IMR-90 (cell line): ENCODE measurements at regions not wholly inside any gene's neighbourhood (a gene's known extent, or its start where the extent isn't known, plus 50 kb on each side); places are given as distances from the start of the nearest gene placed in this dataset.

Source experiments
- ATAC-seq: fragments of 200-7000 bp; cut with Tn5 transposase; 2 replicates; pipeline ENCODE4 v1.9.1; 2020; ENCODE audit warnings: low read depth, mild to moderate bottlenecking, moderate library complexity
- BruUV-seq: library from RNA; stranded (reverse); fragments of 400-500 nt; replicated peaks from 2 replicates; lab custom pipeline; 2021; lab: Mats Ljungman, UMichigan
- CTCF ChIA-PET: fragments of 300-600 bp; formaldehyde crosslinking; extraction: SDS; loops from one replicate; lab custom pipeline; 2021; ENCODE audit warnings: antibody characterized with exemption; lab: Yijun Ruan, JAX
- POLR2A ChIA-PET: fragments of 300-600 bp; sonication (Branson Sonifier 250); formaldehyde crosslinking; loops from one replicate; lab custom pipeline; 2022; ENCODE audit warnings: antibody characterized with exemption; ENCODE audit not compliant: unreplicated experiment; lab: Charles Lee
- DNase-seq: peaks from one replicate; pipeline ENCODE4 v3.0.0; 2013
- H2AFZ ChIP-seq: replicated peaks from 2 replicates; pipeline ENCODE3; 2013; ENCODE audit warnings: low read length, mild to moderate bottlenecking; ENCODE audit not compliant: poor library complexity
- H2AK5ac ChIP-seq: 2 replicates; pipeline ENCODE4 v1.6.1; 2013; ENCODE audit warnings: low read depth, low read length, inconsistent platforms
- H2AK9ac ChIP-seq: replicated peaks from 2 replicates; pipeline ENCODE3; 2013; ENCODE audit warnings: mild to moderate bottlenecking, low read depth, low read length, moderate library complexity; ENCODE audit not compliant: poor library complexity
- H2BK120ac ChIP-seq: 2 replicates; pipeline ENCODE4 v1.6.1; 2013; ENCODE audit warnings: low read depth, low read length, inconsistent platforms
- H2BK15ac ChIP-seq: 3 replicates; pipeline ENCODE4 v1.6.1; 2013; ENCODE audit warnings: low read depth, low read length, inconsistent platforms
- H2BK20ac ChIP-seq: 2 replicates; pipeline ENCODE4 v1.6.1; 2013; ENCODE audit warnings: low read depth, mild to moderate bottlenecking, inconsistent platforms, low read length, moderate library complexity
- H2BK5ac ChIP-seq: 2 replicates; pipeline ENCODE4 v1.6.1; 2013; ENCODE audit warnings: mild to moderate bottlenecking, low read depth, low read length, inconsistent platforms; ENCODE audit not compliant: poor library complexity, severe bottlenecking
- H3K14ac ChIP-seq: replicated peaks from 2 replicates; pipeline ENCODE4 v1.6.1; 2013; ENCODE audit warnings: low read depth, low read length, inconsistent platforms
- H3K18ac ChIP-seq: 2 replicates; pipeline ENCODE4 v1.6.1; 2013; ENCODE audit warnings: low read depth, low read length, control low read depth
- H3K23ac ChIP-seq: 2 replicates; pipeline ENCODE4 v1.6.1; 2013; ENCODE audit warnings: low read depth, low read length, inconsistent platforms
- H3K27ac ChIP-seq: 2 replicates; pipeline ENCODE4 v1.5.1; 2013; ENCODE audit warnings: mild to moderate bottlenecking, control low read depth, low read length; ENCODE audit not compliant: insufficient read depth
- H3K27me3 ChIP-seq: 2 replicates; pipeline ENCODE4 v1.6.1; 2013; ENCODE audit warnings: low read length; ENCODE audit not compliant: control insufficient read depth, insufficient read depth
- H3K36me3 ChIP-seq: 2 replicates; pipeline ENCODE4 v1.6.1; 2013; ENCODE audit warnings: low read length, mixed read lengths; ENCODE audit not compliant: control insufficient read depth, insufficient read depth
- H3K4ac ChIP-seq: 2 replicates; pipeline ENCODE4 v1.6.1; 2013; ENCODE audit warnings: low read depth, low read length, inconsistent platforms
- H3K4me1 ChIP-seq: 2 replicates; pipeline ENCODE4 v1.6.1; 2013; ENCODE audit warnings: low read length, mixed read lengths; ENCODE audit not compliant: control insufficient read depth, insufficient read depth
- H3K4me2 ChIP-seq: 2 replicates; pipeline ENCODE4 v1.6.1; 2013; ENCODE audit warnings: low read depth, mild to moderate bottlenecking, control low read depth, low read length, moderate library complexity
- H3K4me3 ChIP-seq: 2 replicates; pipeline ENCODE4 v1.5.1; 2013; ENCODE audit warnings: low read depth, mild to moderate bottlenecking, control low read depth, low read length, moderate library complexity; ENCODE audit not compliant: insufficient read depth
- H3K56ac ChIP-seq: 2 replicates; pipeline ENCODE4 v1.6.1; 2013; ENCODE audit warnings: low read length, inconsistent platforms; ENCODE audit not compliant: insufficient read depth; ENCODE audit errors: extremely low read depth
- H3K79me1 ChIP-seq, 2 experiments: 2 replicates each; pipeline ENCODE4 v1.6.1; 2013; ENCODE audit warnings: low read length in 2 of 2, inconsistent platforms in 1 of 2, low read depth in 1 of 2
- H3K9ac ChIP-seq: 2 replicates; pipeline ENCODE4 v1.6.1; 2013; ENCODE audit warnings: low read depth, low read length, control low read depth
- H3K9me1 ChIP-seq: 2 replicates; pipeline ENCODE4 v1.6.1; 2013; ENCODE audit warnings: low read length, inconsistent platforms; ENCODE audit not compliant: insufficient read depth
- H3K9me3 ChIP-seq: 2 replicates; pipeline ENCODE4 v1.6.1; 2013; ENCODE audit warnings: low read length; ENCODE audit not compliant: control insufficient read depth, insufficient read depth
- H4K20me1 ChIP-seq: 2 replicates; pipeline ENCODE4 v1.6.1; 2013; ENCODE audit warnings: low read length, inconsistent platforms; ENCODE audit not compliant: insufficient read depth
- H4K5ac ChIP-seq: 2 replicates; pipeline ENCODE4 v1.6.1; 2013; ENCODE audit warnings: mild to moderate bottlenecking, low read depth, low read length, control low read depth
- H4K8ac ChIP-seq, 2 experiments: 2 replicates each; pipeline ENCODE4 v1.6.1; 2013; ENCODE audit warnings: low read depth in 2 of 2, low read length in 2 of 2, control low read depth in 1 of 2, inconsistent platforms in 1 of 2
- H4K91ac ChIP-seq: 2 replicates; pipeline ENCODE4 v1.6.1; 2013; ENCODE audit warnings: low read depth, low read length, inconsistent platforms; ENCODE audit not compliant: insufficient read depth
- RCOR1 ChIP-seq: IDR thresholded peaks from 2 replicates; pipeline ENCODE4 v1.6.1; 2012; ENCODE audit warnings: mild to moderate bottlenecking, low read length, improper control_type of control experiment; ENCODE audit not compliant: insufficient replicate concordance
- SMC3 ChIP-seq: fragments of 150-350 bp; IDR thresholded peaks from 2 replicates; pipeline ENCODE4 v1.6.1; 2016; ENCODE audit warnings: low read depth, mild to moderate bottlenecking, antibody characterized with exemption, low read length, moderate library complexity
- WGBS, 2 experiments: methylation state at CpG; one replicate each; pipeline versions ENCODE4 v1.1.5 to v1.1.7; 2013; ENCODE audit warnings: missing lambda C conversion rate in 2 of 2; ENCODE audit not compliant: insufficient read length in 1 of 2; ENCODE audit errors: extremely low coverage in 2 of 2; 5-methylcytosine and 5-hydroxymethylcytosine counted together
- dilution Hi-C: fragments of 300-500 bp; cut with HindIII; formaldehyde crosslinking; loops from one replicate; pipeline ENCODE4 v1.14.3; 2018; ENCODE audit warnings: low sequenced_read_pairs; ENCODE audit not compliant: unreplicated experiment
- in situ Hi-C: fragments of 300-500 bp; cut with MboI; formaldehyde crosslinking; loops from 3 replicates; pipeline ENCODE4 v1.14.3; 2019; ENCODE audit warnings: low sequenced_read_pairs, inconsistent platforms, mixed read lengths
- intact Hi-C: fragments of 100-400 bp; cut with micrococcal nuclease; formaldehyde crosslinking; loops from 2 replicates; pipeline ENCODE4 v1.10.0; 2022

DNA sequence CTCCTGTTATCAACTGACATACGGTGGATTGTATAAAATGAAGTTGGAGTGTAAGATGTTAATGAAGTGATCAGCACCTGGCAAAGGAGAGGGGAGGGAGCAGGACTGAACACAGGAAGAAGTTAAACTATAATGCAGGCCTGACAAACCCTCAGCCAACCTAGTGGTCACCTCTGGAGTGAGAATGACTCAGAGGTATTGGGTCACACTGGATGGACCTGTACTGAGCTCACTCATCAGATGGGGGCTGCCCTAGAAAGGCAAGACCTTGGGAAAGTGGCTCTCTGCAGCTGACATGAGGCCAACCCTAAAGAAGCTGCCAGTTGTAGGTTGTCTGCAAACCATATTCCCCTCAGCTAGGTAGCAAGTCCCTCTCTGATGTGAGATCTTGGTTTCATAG, 193.3 kb upstream of the HTR1E start:
- in situ Hi-C loops = no loop called here
- Histone ChIP-seq H3K9ac (no peak overlapping the region), H4K5ac (no peak overlapping the region), H3K4me1 (no peaks in the 10 kb centered on the region), H4K8ac (no peak overlapping the region), H3K9me1 (no peaks in the 10 kb centered on the region), H2BK20ac (no peak overlapping the region), H2AFZ (no peak overlapping the region), H2BK15ac (no peak overlapping the region), H4K20me1 (no peaks in the 10 kb centered on the region), H2BK5ac (no peak overlapping the region), H3K23ac (no peak overlapping the region), H3K27me3 (no peaks in the 10 kb centered on the region), H2AK9ac (no peak overlapping the region), H3K18ac (no peak overlapping the region), H3K9me3 (peaks cover 17% of the 10 kb centered on the region), H3K14ac (no peak overlapping the region), H3K4me2 (no peak overlapping the region), H4K91ac (no peak overlapping the region), H3K79me1 (no peaks in the 10 kb centered on the region), H3K4me3 (no peak overlapping the region), H3K27ac (no peak overlapping the region), H2BK120ac (no peak overlapping the region), H2AK5ac (no peak overlapping the region), H3K36me3 (no peaks in the 10 kb centered on the region), H3K56ac (no peak overlapping the region), H3K4ac (no peak overlapping the region)
- CTCF ChIA-PET = no interaction called here
- TF ChIP-seq RCOR1 (no peak), SMC3 (no peak)
- no TSS peak for BruUV-seq
- intact Hi-C loops = no loop called here
- dilution Hi-C loops = no loop called here
- DNase-seq (no peak), ATAC-seq (no peak)
- WGBS, 2 experiments = no CpG with 5 or more reads among the region's 1 CpG
- POLR2A ChIA-PET = no interaction called here
